Calu3 (cell line): ENCODE measurements at regions not wholly inside any gene's neighbourhood (a gene's known extent, or its start where the extent isn't known, plus 50 kb on each side); places are given as distances from the start of the nearest gene placed in this dataset.

Experiments used
- BruUV-seq: library from RNA; stranded (reverse); fragments of 400-500 nt; replicated peaks from 2 replicates; lab custom pipeline; 2021; lab: Mats Ljungman, UMichigan
- CTCF ChIA-PET: fragments of 300-600 bp; sonication (Branson Sonifier 250); formaldehyde crosslinking; loops from one replicate; lab custom pipeline; 2022; ENCODE audit warnings: antibody characterized with exemption; lab: Charles Lee
- DNase-seq: peaks from one replicate; pipeline ENCODE4 v3.0.0; 2022
- H3K27ac Mint-ChIP-seq: one replicate; pipeline ENCODE4 v1.8.0; 2022; ENCODE audit warnings: mixed read lengths; ENCODE audit not compliant: unreplicated experiment
- H3K27me3 Mint-ChIP-seq: one replicate; pipeline ENCODE4 v1.8.0; 2022; ENCODE audit warnings: mixed read lengths; ENCODE audit not compliant: unreplicated experiment
- H3K36me3 Mint-ChIP-seq: one replicate; pipeline ENCODE4 v1.8.0; 2022; ENCODE audit warnings: mild to moderate bottlenecking, moderate library complexity, mixed read lengths; ENCODE audit not compliant: insufficient read depth, unreplicated experiment
- H3K4me1 Mint-ChIP-seq: one replicate; pipeline ENCODE4 v1.8.0; 2022; ENCODE audit warnings: mild to moderate bottlenecking, low read depth, mixed read lengths; ENCODE audit not compliant: unreplicated experiment
- H3K4me3 Mint-ChIP-seq: one replicate; pipeline ENCODE4 v1.8.0; 2022; ENCODE audit warnings: mild to moderate bottlenecking, low read depth, moderate library complexity, mixed read lengths; ENCODE audit not compliant: unreplicated experiment
- H3K9me3 Mint-ChIP-seq: one replicate; pipeline ENCODE4 v1.8.0; 2022; ENCODE audit warnings: low read depth, mixed read lengths; ENCODE audit not compliant: unreplicated experiment
- intact Hi-C: fragments of 100-400 bp; cut with micrococcal nuclease; formaldehyde crosslinking; loops from one replicate; pipeline ENCODE4 v1.10.0; 2022; ENCODE audit not compliant: unreplicated experiment
- TF ChIP-seq, protein P1 (sequence below): fragments of 200-600 bp; IDR thresholded peaks from one replicate; pipeline ENCODE4 v1.8.0; 2022; ENCODE audit warnings: antibody characterized with exemption; ENCODE audit not compliant: unreplicated experiment

DNA sequence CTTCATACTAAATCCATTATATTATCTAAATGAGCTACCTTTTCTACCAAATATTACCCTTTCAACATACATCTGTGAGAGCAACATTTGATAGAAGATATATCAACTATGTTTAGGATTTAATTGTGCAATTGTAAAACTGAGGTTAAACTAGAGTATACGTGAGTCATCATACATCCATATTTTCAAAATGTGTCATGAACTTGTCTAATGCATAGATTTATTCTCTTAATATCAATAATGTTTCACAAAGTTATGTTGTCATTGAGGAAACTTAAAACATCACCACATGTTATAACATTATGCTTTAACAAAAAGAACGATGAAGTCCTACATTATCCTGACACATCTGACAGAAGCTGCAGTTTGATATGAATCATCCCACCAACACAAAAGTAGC is 645.5 kb upstream of the NOVA1 start:
- H3K4me1 Mint-ChIP-seq: no peaks in the 10 kb centered on the region
- no peak overlapping the region for H3K4me3 Mint-ChIP-seq
- CTCF ChIA-PET: no interaction called here
- no peaks in the 10 kb centered on the region for H3K36me3 Mint-ChIP-seq
- BruUV-seq: no TSS peak
- H3K27ac Mint-ChIP-seq: no peak overlapping the region
- intact Hi-C loops: no loop called here
- TF ChIP-seq, protein P1, sequence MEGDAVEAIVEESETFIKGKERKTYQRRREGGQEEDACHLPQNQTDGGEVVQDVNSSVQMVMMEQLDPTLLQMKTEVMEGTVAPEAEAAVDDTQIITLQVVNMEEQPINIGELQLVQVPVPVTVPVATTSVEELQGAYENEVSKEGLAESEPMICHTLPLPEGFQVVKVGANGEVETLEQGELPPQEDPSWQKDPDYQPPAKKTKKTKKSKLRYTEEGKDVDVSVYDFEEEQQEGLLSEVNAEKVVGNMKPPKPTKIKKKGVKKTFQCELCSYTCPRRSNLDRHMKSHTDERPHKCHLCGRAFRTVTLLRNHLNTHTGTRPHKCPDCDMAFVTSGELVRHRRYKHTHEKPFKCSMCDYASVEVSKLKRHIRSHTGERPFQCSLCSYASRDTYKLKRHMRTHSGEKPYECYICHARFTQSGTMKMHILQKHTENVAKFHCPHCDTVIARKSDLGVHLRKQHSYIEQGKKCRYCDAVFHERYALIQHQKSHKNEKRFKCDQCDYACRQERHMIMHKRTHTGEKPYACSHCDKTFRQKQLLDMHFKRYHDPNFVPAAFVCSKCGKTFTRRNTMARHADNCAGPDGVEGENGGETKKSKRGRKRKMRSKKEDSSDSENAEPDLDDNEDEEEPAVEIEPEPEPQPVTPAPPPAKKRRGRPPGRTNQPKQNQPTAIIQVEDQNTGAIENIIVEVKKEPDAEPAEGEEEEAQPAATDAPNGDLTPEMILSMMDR: no peak
- peaks cover 6% of the 10 kb centered on the region for H3K9me3 Mint-ChIP-seq
- DNase-seq: no peak
- H3K27me3 Mint-ChIP-seq: no peaks in the 10 kb centered on the region

DNA sequence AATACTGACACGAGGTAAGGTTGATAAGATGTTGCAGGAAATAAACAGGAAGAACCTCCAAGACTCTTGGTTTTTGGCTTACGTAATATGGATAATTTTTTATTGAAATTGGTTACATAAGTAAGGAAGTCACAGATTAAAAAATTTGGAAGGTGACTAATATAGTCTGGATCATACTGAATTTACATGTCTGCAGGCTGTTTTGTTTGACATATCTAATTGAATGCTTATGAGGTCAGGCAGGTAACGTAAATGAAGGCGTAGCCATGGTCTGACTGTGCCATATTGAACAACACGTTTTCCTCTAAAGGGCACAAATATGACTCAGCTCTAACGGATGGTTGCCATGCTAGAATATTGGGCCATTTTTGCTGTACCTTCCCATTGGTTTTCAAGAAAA is 648.1 kb upstream of the NOVA1 start:
- TF ChIP-seq, protein P1: no peak
- Mint-ChIP-seq H3K4me1 (no peaks in the 10 kb centered on the region), H3K9me3 (peaks cover 5% of the 10 kb centered on the region), H3K27ac (no peak overlapping the region), H3K27me3 (no peaks in the 10 kb centered on the region), H3K4me3 (no peak overlapping the region), H3K36me3 (peaks cover 5% of the 10 kb centered on the region)
- CTCF ChIA-PET: no interaction called here
- no peak for DNase-seq
- intact Hi-C loops: no loop called here
- no TSS peak for BruUV-seq

DNA sequence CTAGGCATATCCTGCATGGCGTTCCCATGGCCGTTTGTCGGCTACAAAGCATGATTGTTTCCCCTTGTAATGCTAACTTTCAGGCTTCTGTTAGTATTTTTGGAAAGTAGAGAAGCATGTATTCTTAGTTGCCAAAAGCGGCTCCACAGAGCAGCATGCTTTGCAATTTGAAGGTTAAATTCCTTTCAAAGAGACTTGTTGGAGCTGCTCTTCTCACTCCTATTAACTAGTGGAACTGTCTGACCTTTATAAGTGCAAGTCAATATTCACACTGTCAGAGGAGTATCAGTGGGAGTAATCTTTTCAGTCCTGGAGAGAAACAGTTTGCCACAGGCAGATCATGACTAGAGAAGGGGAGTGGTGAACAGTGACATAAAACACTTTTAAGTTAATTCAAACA is 656.1 kb upstream of the NOVA1 start:
- Mint-ChIP-seq H3K4me3 (no peak overlapping the region), H3K27me3 (no peaks in the 10 kb centered on the region), H3K4me1 (no peaks in the 10 kb centered on the region), H3K9me3 (peaks cover 7% of the 10 kb centered on the region), H3K27ac (no peak overlapping the region), H3K36me3 (peaks cover 5% of the 10 kb centered on the region)
- BruUV-seq: no TSS peak
- CTCF ChIA-PET: no interaction called here
- intact Hi-C loops: no loop called here
- no peak for DNase-seq
- TF ChIP-seq, protein P1: no peak

DNA sequence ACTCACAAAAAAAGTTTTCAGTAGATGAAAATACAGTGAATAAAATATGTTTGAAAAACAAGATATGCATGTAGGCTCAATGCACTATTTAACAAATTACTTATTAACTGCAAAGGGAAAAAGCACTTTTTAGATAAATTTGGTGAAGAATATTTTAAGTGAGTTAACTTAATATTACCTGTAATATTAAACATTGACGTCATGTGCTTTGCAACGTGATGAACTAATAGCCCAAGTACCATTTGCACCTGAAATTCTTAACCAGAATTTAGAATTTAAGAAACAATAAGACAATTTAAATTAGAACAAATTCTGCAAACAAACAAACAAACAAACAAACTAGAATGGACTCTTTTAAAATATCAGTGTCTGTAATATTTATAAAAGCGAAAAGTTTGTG is 659.0 kb upstream of the NOVA1 start:
- DNase-seq: no peak

More for the DNA sequence above, 659.0 kb upstream of the NOVA1 start:
- H3K27me3 Mint-ChIP-seq: no peaks in the 10 kb centered on the region
- H3K4me3 Mint-ChIP-seq: no peak overlapping the region
- BruUV-seq: no TSS peak
- peaks cover 7% of the 10 kb centered on the region for H3K9me3 Mint-ChIP-seq
- H3K4me1 Mint-ChIP-seq: no peaks in the 10 kb centered on the region
- H3K36me3 Mint-ChIP-seq: no peaks in the 10 kb centered on the region
- CTCF ChIA-PET: no interaction called here
- H3K27ac Mint-ChIP-seq: no peak overlapping the region
- TF ChIP-seq, protein P1: no peak
- intact Hi-C loops: no loop called here
